AG10803 (cell line): ENCODE measurements at regions not wholly inside any gene's neighbourhood (a gene's known extent, or its start where the extent isn't known, plus 50 kb on each side); places are given as distances from the start of the nearest gene placed in this dataset.

Source experiments
- DNase-seq: peaks from one replicate; pipeline ENCODE4 v3.0.0; 2010; ENCODE audit warnings: low read depth
- H3K4me3 ChIP-seq: 2 replicates; pipeline ENCODE4 v1.5.1; 2011; ENCODE audit warnings: mild to moderate bottlenecking, low read length, control low read depth
- CTCF ChIP-seq: conservative IDR thresholded peaks from 2 replicates; pipeline ENCODE4 v1.5.1; 2011; ENCODE audit warnings: mild to moderate bottlenecking, low read length, control low read depth, inconsistent platforms

- DNase-seq, result peak; percentile 74
- no peak for TF ChIP-seq CTCF
- no peak overlapping the region for H3K4me3 ChIP-seq
These were observed 143.7 kb downstream of the IRS1 start for GRCh38 chr2:226655871-226656270.

- no peak for TF ChIP-seq CTCF
- DNase-seq, result peak; percentile 31
- H3K4me3 ChIP-seq, result no peak overlapping the region
These were observed 146.4 kb downstream of the IRS1 start for GRCh38 chr2:226652983-226653765.

GRCh38 chr2:226652369-226652768 lies 147.3 kb downstream of the IRS1 start:
- no peak overlapping the region for H3K4me3 ChIP-seq
- TF ChIP-seq CTCF, result no peak
- peak; percentile 94 for DNase-seq

- TF ChIP-seq CTCF, result no peak
- DNase-seq, result peak; percentile 97
- H3K4me3 ChIP-seq, result no peak overlapping the region
These were observed 149.6 kb downstream of the IRS1 start for GRCh38 chr2:226649871-226650660.

- TF ChIP-seq CTCF, result no peak
- H3K4me3 ChIP-seq, result no peak overlapping the region
- DNase-seq, result no peak
These were observed 150.4 kb downstream of the IRS1 start for GRCh38 chr2:226649201-226649600.

- no peak overlapping the region for H3K4me3 ChIP-seq
- DNase-seq, result no peak
- TF ChIP-seq CTCF, result no peak
These were observed 151.8 kb downstream of the IRS1 start for GRCh38 chr2:226647621-226648518.
